Activated T-helper 2 cell treated with anti-CD3 and anti-CD28 coated beads, Interferon-gamma antibody, Interleukin-2, Interleukin-4, amounts not matched to agents 10 μg/mL and 5 μg/mL and 100 μg/mL, durations not matched to agents 14 hours and 24 hours and 36 hours (primary cell): ENCODE measurements at regions not wholly inside any gene's neighbourhood (a gene's known extent, or its start where the extent isn't known, plus 50 kb on each side); places are given as distances from the start of the nearest gene placed in this dataset.

Source experiments
- DNase-seq: peaks from one replicate; pipeline ENCODE4 v3.0.0; 2021; ENCODE audit warnings: low spot score
- H3K27ac Mint-ChIP-seq: one replicate; pipeline ENCODE4 v1.8.0; 2021; ENCODE audit warnings: mixed read lengths
- H3K27me3 Mint-ChIP-seq: one replicate; pipeline ENCODE4 v1.8.0; 2021; ENCODE audit warnings: low read depth, mixed read lengths
- H3K36me3 Mint-ChIP-seq: one replicate; pipeline ENCODE4 v1.8.0; 2021; ENCODE audit warnings: low read depth, mixed read lengths
- H3K4me1 Mint-ChIP-seq: one replicate; pipeline ENCODE4 v1.8.0; 2021; ENCODE audit warnings: low read depth, mixed read lengths
- H3K4me3 Mint-ChIP-seq: one replicate; pipeline ENCODE4 v1.8.0; 2021; ENCODE audit warnings: low read depth, mild to moderate bottlenecking, moderate library complexity, mixed read lengths
- H3K9me3 Mint-ChIP-seq: one replicate; pipeline ENCODE4 v1.8.0; 2021; ENCODE audit warnings: mixed read lengths
- intact Hi-C: fragments of 100-400 bp; cut with micrococcal nuclease; formaldehyde crosslinking; loops from one replicate; pipeline ENCODE4 v1.15.1; 2023

DNA sequence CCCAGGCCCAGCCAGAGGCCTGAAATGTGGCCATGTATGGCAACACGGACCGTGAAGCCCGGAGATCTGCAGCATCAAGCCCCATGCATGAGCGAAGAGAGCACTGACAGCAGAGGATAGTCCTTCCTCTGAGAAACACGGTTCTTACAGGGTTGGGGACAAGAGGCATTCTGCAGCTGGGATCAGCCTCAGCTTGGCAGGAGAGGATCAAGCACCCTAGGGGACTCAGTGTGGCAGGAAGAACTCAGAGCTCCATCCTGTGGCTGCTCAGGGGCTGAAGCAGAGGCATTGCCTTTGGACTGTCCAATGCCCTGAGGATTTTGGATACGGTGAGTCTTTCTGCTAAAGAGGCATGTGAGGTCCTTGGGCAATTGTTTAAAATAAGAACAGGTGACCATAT lies 368.7 kb downstream of the ZNF516 start:
- Mint-ChIP-seq H3K4me3 (no peak overlapping the region), H3K27ac (no peak overlapping the region), H3K4me1 (no peaks in the 10 kb centered on the region), H3K9me3 (no peaks in the 10 kb centered on the region), H3K27me3 (no peaks in the 10 kb centered on the region), H3K36me3 (no peaks in the 10 kb centered on the region)
- DNase-seq = no peak
- intact Hi-C loops = no loop called here

DNA sequence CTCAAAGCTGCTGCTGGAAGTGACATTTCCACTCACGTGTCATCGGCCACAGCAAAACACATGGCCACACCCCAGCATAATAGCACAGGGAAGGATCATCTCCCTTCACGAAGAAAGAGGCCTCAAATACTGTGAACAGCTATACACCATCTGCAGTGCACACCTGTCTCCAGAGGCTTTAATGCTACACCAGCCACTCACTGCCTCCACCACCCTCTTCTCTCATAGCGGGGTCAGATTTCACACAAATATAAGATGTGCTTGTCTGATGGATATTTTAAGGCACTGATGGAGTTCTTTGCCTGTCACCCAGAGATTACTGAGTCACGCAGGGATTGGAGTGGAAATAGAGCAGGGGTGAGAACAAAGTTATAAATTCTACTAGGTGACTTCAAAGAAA lies 374.0 kb downstream of the ZNF516 start:
- intact Hi-C loops = no loop called here

DNA sequence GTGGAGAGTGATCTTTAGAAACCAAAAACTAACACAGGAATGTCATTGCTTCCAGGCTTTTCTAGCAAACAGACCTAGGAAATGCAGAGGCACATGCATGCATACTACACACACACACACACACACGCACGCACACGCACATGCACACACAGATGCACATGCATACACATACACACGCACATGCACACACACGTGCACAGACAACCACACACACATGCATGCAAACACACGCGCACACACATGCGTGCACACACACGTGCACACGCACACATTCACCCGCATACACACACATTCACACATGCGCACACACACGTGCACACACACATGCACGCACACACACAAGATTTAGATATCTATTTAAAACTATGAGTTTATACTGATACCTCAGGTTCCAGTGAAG lies 379.5 kb downstream of the ZNF516 start:
- H3K27ac Mint-ChIP-seq = no peak overlapping the region
- no peaks in the 10 kb centered on the region for H3K36me3 Mint-ChIP-seq
- no peaks in the 10 kb centered on the region for H3K9me3 Mint-ChIP-seq
- no peaks in the 10 kb centered on the region for H3K4me1 Mint-ChIP-seq
- H3K27me3 Mint-ChIP-seq = no peaks in the 10 kb centered on the region
- DNase-seq = no peak
- H3K4me3 Mint-ChIP-seq = no peak overlapping the region
- intact Hi-C loops = no loop called here

More for the DNA sequence above, 374.0 kb downstream of the ZNF516 start:
- Mint-ChIP-seq H3K4me3 (no peak overlapping the region), H3K36me3 (no peaks in the 10 kb centered on the region), H3K27ac (no peak overlapping the region), H3K4me1 (no peaks in the 10 kb centered on the region), H3K9me3 (no peaks in the 10 kb centered on the region), H3K27me3 (no peaks in the 10 kb centered on the region)
- DNase-seq = no peak

DNA sequence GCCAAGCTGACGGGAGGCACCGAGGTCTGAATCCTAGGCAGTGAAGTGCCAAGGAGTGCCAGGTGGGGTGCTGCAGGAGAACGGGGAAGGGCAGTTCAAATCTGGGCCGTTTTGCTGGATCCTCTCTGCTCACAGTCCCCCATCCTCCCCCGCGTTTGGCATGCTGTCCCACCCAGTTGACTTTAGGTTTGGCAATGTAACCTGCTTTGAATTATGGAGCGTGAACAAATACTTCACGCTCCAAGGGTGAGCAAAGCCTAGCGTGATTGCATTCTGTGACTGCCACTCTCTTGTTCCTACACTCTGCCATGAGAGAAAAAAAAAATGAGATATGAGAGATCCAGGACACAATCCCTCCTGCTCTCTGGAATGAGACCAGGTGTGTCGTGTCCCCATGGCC lies 381.9 kb downstream of the ZNF516 start:
- Mint-ChIP-seq H3K4me1 (no peaks in the 10 kb centered on the region), H3K27me3 (no peaks in the 10 kb centered on the region), H3K4me3 (no peak overlapping the region), H3K27ac (no peak overlapping the region), H3K36me3 (no peaks in the 10 kb centered on the region), H3K9me3 (no peaks in the 10 kb centered on the region)
- intact Hi-C loops = no loop called here
- DNase-seq = no peak

DNA sequence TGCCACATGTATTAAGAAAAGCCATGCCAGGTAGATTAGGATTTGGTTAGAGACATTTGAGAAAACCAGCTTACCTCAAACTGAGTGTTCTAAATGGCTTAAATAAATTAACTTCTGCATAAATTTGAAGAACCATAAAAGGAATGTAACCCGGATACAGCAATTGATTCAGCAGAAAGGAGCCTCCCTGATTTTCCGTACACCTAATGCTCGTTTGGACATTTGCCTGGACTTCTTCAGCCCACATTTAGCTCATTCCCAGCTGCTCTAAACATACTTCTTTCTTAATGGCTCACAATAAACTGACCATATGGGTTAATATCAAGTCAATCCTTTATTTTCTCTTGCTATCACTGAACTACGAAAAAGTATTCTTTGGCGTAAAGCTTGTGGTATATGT lies 392.4 kb downstream of the ZNF516 start:
- Mint-ChIP-seq H3K9me3 (no peaks in the 10 kb centered on the region), H3K4me3 (no peak overlapping the region), H3K4me1 (peaks cover 8% of the 10 kb centered on the region), H3K27ac (no peak overlapping the region), H3K36me3 (no peaks in the 10 kb centered on the region), H3K27me3 (no peaks in the 10 kb centered on the region)
- intact Hi-C loops = no loop called here
- no peak for DNase-seq

DNA sequence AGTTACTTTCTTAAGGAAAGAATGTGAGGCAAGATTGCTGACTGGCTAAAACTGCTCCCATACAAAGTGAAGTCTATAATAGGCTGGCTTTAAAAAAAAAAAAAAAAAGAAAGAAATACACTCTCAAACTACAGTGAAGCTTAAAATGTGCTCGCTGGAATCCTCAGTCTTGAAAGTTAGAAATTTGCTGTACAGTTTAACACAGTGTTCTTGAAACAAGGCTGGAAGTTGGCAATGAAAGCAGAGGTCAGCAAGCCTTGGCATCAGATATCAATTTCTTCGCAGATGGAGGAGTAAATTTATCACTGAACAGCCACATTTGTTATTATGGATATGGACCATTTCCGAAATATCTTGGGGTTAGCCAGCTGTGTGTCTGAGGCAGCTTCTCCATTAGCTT lies 392.9 kb downstream of the ZNF516 start:
- H3K27ac Mint-ChIP-seq = no peak overlapping the region
- H3K4me3 Mint-ChIP-seq = no peak overlapping the region
- DNase-seq = no peak
- H3K27me3 Mint-ChIP-seq = no peaks in the 10 kb centered on the region
- H3K9me3 Mint-ChIP-seq = no peaks in the 10 kb centered on the region
- intact Hi-C loops = no loop called here
- H3K36me3 Mint-ChIP-seq = no peaks in the 10 kb centered on the region
- peaks cover 8% of the 10 kb centered on the region for H3K4me1 Mint-ChIP-seq

DNA sequence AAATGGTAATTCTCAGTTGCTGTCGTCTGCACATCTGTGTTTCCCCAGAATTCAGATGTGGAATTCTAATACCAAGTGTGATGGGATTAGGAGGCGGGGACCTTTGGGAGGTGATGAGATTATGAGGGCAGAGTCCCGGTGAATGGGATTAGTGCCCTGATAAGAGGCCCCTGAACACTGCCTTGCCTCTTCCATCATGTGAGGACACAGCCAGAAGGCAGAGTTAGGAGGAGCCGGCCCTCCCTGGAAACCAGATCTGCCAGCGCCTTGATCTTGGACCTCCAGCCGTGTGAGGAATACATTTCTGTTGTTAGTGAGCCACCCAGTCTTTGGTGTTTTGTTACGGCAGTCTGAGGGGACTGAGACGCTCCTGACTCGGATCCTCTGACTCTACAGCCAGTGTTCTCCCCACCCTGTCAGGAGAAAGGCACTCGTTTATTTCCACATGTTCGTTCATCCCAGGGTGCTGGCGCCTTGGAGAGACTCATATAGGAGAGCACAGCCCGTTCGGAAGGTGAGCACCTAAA lies 395.0 kb downstream of the ZNF516 start:
- no peak for DNase-seq
- intact Hi-C loops = no loop called here
- H3K27me3 Mint-ChIP-seq = no peaks in the 10 kb centered on the region
- no peak overlapping the region for H3K27ac Mint-ChIP-seq
- no peak overlapping the region for H3K4me3 Mint-ChIP-seq
- H3K9me3 Mint-ChIP-seq = no peaks in the 10 kb centered on the region
- no peaks in the 10 kb centered on the region for H3K36me3 Mint-ChIP-seq
- peaks cover 8% of the 10 kb centered on the region for H3K4me1 Mint-ChIP-seq

DNA sequence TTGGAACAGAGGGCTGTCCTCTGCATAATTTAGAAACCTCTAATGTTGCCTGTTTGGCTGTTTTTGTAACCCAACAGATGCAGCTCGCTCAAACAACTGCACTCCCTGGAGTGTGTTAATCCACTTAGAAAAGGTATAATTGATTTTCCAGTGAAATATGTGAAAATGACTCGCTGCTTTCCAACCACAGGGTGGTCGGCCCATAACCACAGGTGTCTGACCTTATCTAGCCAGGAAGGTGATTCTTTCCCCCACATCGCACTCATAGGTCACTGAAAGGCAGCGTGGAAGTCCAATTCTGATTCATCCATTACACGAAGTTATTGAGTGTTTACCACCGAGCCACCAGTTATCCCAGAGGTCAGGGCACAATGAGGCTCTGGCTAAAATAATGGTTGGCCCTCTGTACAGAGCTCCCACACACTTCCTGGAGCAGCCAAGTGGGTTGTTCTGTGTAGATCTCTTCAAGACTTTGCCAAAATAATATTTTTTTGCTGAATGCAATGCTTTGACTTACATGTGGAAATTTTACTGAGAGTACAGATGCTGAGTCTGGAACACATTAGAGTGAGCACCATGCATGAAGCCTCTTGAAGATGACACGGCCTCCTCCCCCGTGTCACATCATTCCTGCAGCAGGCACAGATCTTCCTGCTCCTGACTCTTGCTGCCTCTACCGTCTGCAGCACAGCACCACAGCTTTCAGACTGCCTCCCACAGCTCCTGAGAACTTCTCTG lies 396.2 kb downstream of the ZNF516 start:
- peak overlapping the region; percentile 12 for H3K27ac Mint-ChIP-seq
- H3K36me3 Mint-ChIP-seq = no peaks in the 10 kb centered on the region
- DNase-seq = no peak

DNA sequence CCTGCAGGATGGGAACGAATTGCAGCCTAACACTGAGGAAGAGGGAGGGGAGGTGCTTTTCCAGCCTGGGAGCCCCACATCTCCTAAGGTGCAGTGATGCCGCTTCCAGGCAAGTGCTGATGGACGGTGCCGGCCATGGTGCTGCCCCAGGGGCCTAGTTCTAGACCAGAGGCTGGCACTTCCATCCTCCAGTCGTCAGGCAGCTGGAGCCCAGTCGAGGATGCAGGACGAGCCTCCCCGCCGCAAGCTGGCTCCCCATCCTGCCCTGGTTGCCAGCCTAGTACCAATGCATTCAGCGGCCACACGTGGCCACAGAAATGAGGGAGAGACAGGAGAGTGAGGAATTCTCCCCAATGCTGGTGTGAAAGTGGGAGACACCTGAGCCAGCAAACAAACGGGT lies 413.5 kb downstream of the ZNF516 start:
- Mint-ChIP-seq H3K27me3 (no peaks in the 10 kb centered on the region), H3K27ac (no peak overlapping the region), H3K4me3 (no peak overlapping the region), H3K36me3 (no peaks in the 10 kb centered on the region), H3K4me1 (no peaks in the 10 kb centered on the region), H3K9me3 (no peaks in the 10 kb centered on the region)
- intact Hi-C loops = no loop called here
- no peak for DNase-seq

More for the DNA sequence above, 396.2 kb downstream of the ZNF516 start:
- Mint-ChIP-seq H3K4me3 (no peak overlapping the region), H3K4me1 (peaks cover 8% of the 10 kb centered on the region), H3K9me3 (no peaks in the 10 kb centered on the region), H3K27me3 (no peaks in the 10 kb centered on the region)
- intact Hi-C loops = no loop called here

DNA sequence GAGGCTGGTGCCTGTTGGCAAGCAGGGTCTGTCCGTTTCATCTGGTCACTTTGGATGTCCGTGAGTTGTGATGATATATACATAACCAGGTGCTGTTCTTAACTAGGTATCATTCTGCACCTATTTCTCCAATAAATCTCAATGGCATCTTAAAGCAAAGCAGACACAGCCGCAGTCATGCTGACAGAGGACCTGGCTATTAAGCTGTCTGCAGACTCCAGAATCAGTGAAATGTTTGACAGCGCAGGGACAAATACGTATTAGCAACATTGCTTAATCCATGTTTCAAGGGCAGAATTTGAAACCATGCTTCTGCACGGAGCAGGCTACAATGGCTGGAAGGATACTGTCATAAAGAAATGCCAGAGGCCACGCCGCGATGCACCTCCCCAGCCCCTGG lies 414.6 kb downstream of the ZNF516 start:
- no peaks in the 10 kb centered on the region for H3K4me1 Mint-ChIP-seq
- no peak overlapping the region for H3K27ac Mint-ChIP-seq
- no peaks in the 10 kb centered on the region for H3K27me3 Mint-ChIP-seq
- no peaks in the 10 kb centered on the region for H3K36me3 Mint-ChIP-seq
- no peak overlapping the region for H3K4me3 Mint-ChIP-seq
- intact Hi-C loops = no loop called here
- no peaks in the 10 kb centered on the region for H3K9me3 Mint-ChIP-seq
- no peak for DNase-seq

DNA sequence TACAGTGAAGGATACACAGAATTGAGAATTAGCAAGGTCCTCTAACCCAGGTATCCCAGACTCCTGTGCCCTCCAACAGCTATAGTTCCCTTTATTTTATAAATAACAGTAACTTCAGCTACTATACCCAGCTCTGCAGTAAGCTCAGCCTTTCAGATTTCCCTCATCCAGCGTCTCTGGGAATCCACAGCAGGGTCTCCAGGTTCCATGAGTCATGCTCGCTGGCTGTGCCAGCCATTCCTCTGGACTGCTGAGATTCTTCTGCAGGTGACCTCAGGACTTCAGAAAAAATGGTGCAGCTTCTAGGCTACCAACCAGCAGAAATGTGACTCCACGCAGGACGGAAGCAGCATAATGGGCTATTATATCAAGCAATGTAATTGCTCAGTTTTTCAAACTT lies 419.3 kb downstream of the ZNF516 start:
- intact Hi-C loops = no loop called here
- no peaks in the 10 kb centered on the region for H3K9me3 Mint-ChIP-seq
- no peaks in the 10 kb centered on the region for H3K27me3 Mint-ChIP-seq
- no peak for DNase-seq
- H3K4me3 Mint-ChIP-seq = no peak overlapping the region
- no peaks in the 10 kb centered on the region for H3K4me1 Mint-ChIP-seq
- H3K36me3 Mint-ChIP-seq = no peaks in the 10 kb centered on the region
- H3K27ac Mint-ChIP-seq = no peak overlapping the region

DNA sequence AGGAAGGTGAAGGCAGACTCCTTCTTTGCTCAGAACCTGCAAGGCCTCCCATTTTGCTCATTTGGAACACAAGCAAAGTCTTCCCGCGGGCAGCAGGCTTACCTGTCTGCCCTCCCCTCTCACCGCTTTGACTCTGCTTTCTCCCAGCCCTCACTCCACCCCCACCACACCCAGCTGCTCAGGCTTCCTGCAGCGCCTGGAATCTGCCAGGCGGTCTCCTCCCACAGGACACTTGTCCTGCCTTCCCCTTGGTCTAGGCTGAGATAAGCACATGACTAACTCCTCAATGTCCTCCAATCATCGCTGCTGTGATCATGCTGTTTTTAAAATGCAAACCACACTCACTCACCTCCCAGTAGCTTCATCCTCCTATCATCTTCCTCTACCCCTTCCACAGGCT lies 430.0 kb downstream of the ZNF516 start:
- no peaks in the 10 kb centered on the region for H3K27me3 Mint-ChIP-seq
- intact Hi-C loops = no loop called here
- no peak overlapping the region for H3K4me3 Mint-ChIP-seq
- no peaks in the 10 kb centered on the region for H3K9me3 Mint-ChIP-seq
- no peak overlapping the region for H3K27ac Mint-ChIP-seq
- no peak for DNase-seq
- no peaks in the 10 kb centered on the region for H3K4me1 Mint-ChIP-seq
- no peaks in the 10 kb centered on the region for H3K36me3 Mint-ChIP-seq

DNA sequence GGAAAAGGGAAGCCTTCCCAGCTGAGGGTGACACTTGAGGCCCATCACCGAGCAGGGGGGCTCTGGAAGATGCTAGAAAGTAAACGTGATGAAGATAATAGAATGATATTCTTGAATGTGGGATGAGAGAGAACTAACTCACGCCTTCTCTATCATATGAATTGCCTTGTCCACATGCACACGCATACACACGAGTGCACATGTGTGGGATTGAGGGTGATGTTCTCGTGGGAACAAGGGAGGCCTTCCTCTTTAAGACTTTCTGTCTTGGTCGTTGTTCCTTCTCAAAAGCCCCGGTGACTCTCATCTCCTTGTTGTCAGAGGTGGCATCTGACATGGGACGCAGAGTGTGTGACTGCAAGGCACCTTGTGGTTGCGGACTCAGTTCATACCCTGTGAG lies 436.9 kb downstream of the ZNF516 start:
- no peak overlapping the region for H3K4me3 Mint-ChIP-seq
- intact Hi-C loops = no loop called here
- no peak overlapping the region for H3K27ac Mint-ChIP-seq
- no peaks in the 10 kb centered on the region for H3K9me3 Mint-ChIP-seq
- no peaks in the 10 kb centered on the region for H3K27me3 Mint-ChIP-seq
- no peaks in the 10 kb centered on the region for H3K36me3 Mint-ChIP-seq
- no peaks in the 10 kb centered on the region for H3K4me1 Mint-ChIP-seq
- DNase-seq = no peak

DNA sequence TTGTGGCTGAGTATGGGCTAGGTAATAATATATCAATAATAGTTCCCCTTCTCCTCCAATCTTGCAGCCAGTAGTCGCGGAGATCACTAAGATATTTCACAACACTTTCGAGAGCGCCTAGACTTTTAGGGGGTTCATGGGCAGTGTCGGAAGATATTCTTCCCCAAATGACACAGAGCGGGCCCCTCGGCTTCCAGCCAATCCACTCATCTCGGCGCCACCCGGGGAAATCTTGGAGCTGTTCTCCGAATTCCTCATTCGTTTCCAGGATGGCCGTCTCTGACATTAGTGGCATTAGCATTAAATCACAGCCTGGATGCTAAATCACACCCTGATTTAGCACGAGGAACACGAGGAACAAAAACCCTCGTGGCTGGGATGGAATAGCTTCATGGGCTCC lies 437.7 kb downstream of the ZNF516 start:
- H3K27ac Mint-ChIP-seq = no peak overlapping the region
- no peaks in the 10 kb centered on the region for H3K9me3 Mint-ChIP-seq
- no peaks in the 10 kb centered on the region for H3K27me3 Mint-ChIP-seq
- intact Hi-C loops = no loop called here
- no peak overlapping the region for H3K4me3 Mint-ChIP-seq
- no peaks in the 10 kb centered on the region for H3K36me3 Mint-ChIP-seq
- H3K4me1 Mint-ChIP-seq = no peaks in the 10 kb centered on the region
- DNase-seq = no peak
